GM19467 (cell line): ENCODE measurements at regions not wholly inside any gene's neighbourhood (a gene's known extent, or its start where the extent isn't known, plus 50 kb on each side); places are given as distances from the start of the nearest gene placed in this dataset.

Source experiments
- ATAC-seq: cut with Tn5 transposase; IDR thresholded peaks from one replicate; pipeline ENCODE4 v1.9.1; 2021; ENCODE audit warnings: mild to moderate bottlenecking, moderate library complexity; ENCODE audit not compliant: unreplicated experiment

- no peak for ATAC-seq
Observed at GRCh38 chr10:61159253-61159652, 215.3 kb upstream of the RHOBTB1 start.

GRCh38 chr10:61157182-61157581, 213.2 kb upstream of the RHOBTB1 start:
- ATAC-seq: no peak

DNA sequence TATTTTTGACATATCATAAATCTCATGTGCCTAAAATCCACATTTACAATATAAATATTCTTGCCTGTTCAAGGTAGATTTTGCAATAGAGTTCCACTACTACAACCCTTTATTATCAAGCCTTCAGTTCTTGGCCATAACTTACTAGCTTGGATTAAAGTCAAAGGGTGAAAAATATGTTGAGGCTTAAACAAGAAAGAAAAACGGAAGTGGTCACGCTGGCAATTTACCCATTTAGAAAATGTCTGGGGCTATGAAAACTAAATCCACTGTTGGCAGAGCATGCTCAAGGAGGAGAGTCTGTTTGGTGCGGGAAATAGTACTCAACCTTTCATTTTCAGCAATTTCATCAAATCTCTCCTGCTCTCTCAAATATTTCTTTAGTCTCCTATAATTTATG, 209.8 kb upstream of the RHOBTB1 start:
- ATAC-seq: no peak

- ATAC-seq: no peak
Observed at GRCh38 chr10:61151059-61151458, 207.1 kb upstream of the RHOBTB1 start.

- ATAC-seq: no peak
Observed at GRCh38 chr10:61148451-61148850, 204.5 kb upstream of the RHOBTB1 start.

- ATAC-seq: no peak
Observed at GRCh38 chr10:61142987-61143386, 199.0 kb upstream of the RHOBTB1 start.

- ATAC-seq: no peak
Observed at GRCh38 chr10:61140765-61141392, 196.9 kb upstream of the RHOBTB1 start.

GRCh38 chr10:61139592-61139953, 195.6 kb upstream of the RHOBTB1 start:
- ATAC-seq: no peak

GRCh38 chr10:61138708-61139591, 195.0 kb upstream of the RHOBTB1 start:
- ATAC-seq: no peak

DNA sequence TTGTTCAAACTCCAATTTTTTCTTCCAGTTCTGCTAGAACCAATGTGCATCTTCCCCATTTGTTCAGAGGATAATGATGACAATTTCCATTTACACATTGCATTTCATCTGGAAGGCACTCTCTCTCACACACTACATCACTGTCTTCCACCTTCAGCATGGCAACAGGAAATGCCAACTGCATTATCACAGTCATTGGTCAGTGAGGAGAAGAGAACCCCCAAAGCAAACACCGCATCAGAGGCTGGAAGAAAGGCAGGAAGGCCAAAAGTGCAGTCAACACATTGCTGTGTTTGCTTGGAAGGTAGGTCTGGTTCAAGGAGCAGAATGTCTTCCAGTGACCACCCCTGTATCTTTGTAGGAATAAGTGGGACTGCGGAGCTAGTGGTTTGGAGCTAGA, 192.2 kb upstream of the RHOBTB1 start:
- no peak for ATAC-seq

DNA sequence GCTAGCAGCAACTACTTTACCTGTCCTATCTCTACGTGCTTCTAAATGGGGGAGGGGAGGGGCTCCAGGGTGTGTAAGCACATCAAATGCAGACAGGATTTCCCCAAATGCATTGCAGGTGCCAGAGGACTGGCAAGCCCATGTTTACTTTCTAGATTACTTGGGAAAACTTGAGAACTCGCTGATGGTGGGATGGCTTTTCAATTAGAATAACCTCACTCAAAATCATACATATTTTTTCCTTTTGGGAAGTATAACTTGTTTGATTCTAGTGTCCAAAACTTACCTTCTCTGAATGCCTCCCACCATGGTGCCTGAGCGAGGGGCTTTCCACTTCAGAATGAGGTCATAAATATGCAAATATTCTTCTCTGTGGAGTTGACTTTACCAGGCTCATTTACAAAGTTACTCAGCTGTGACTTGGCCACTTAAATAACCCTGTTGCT, 191.3 kb upstream of the RHOBTB1 start:
- peak; percentile 81 for ATAC-seq

- ATAC-seq: no peak
Observed at GRCh38 chr10:61130366-61130765, 186.4 kb upstream of the RHOBTB1 start.

- no peak for ATAC-seq
Observed at GRCh38 chr10:61128196-61128595, 184.2 kb upstream of the RHOBTB1 start.

DNA sequence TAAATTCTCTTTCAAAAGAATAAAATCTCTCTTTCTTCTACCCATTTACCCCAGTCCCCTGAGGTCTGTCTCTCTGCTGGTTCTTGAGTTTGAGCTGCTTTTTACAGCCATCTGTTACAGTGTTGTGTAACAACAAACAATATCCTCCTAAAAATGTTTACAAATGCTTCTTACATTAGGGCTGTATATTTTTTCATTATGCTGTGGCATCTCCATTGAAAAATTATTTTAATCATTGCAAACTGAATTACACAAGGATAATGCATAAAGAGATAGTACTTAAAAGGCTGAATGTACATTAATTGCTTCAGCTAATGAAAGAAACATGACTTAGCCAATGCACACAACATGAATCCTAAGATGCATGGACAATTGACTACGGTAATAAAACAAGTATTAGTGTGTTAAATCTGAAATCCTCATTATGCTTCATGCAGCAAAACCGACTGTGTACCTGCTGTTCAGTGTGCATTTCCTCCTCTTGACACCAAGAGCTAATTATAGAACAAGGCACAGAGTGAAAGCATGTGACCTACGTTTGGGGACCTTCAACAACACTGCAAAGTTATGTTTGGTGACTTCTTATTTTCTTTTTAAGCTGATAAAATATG, 181.7 kb upstream of the RHOBTB1 start:
- ATAC-seq: no peak

DNA sequence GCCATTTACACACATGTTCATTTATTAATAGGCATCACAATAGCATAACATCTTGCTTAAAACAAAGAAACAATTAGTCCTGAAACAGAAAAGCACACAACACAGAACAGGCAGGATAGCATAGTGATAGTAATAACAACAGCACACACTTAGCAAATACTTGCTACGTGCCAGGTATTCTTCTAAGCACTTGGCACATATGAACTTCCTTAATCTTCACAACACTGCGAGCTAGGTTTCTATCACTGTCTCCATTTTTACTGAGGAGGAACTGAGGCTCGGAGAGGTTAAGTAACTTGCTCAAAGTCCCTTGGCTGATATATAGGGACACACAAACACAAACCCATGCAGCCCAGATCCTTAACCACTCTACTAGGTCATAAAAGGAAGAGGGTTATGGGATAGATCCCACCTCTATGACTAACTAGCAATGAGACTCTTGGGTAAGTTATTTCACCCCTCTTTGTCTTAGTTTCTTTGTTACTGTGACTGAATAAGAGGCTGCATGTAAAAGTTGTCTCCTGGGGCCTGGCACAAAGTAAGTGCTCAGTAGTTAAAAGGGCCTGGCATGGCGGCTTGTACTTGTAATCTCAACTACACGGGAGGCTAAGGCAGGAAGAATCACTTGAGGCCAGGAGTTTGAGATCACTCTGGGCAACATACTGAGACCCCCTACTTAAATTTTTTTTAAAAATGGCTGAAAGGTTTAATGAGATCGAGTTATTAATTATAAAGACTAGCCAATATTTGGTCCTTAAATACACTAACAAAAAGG, 181.0 kb upstream of the RHOBTB1 start:
- no peak for ATAC-seq

GRCh38 chr10:61120805-61121204, 176.8 kb upstream of the RHOBTB1 start:
- ATAC-seq: peak; percentile 61

GRCh38 chr10:61119573-61119972, 175.6 kb upstream of the RHOBTB1 start:
- ATAC-seq: no peak

GRCh38 chr10:61115897-61116296, 171.9 kb upstream of the RHOBTB1 start:
- ATAC-seq: no peak

- no peak for ATAC-seq
Observed at GRCh38 chr10:61112771-61113170, 168.8 kb upstream of the RHOBTB1 start.

- no peak for ATAC-seq
Observed at GRCh38 chr10:61110936-61111335, 167.0 kb upstream of the RHOBTB1 start.

DNA sequence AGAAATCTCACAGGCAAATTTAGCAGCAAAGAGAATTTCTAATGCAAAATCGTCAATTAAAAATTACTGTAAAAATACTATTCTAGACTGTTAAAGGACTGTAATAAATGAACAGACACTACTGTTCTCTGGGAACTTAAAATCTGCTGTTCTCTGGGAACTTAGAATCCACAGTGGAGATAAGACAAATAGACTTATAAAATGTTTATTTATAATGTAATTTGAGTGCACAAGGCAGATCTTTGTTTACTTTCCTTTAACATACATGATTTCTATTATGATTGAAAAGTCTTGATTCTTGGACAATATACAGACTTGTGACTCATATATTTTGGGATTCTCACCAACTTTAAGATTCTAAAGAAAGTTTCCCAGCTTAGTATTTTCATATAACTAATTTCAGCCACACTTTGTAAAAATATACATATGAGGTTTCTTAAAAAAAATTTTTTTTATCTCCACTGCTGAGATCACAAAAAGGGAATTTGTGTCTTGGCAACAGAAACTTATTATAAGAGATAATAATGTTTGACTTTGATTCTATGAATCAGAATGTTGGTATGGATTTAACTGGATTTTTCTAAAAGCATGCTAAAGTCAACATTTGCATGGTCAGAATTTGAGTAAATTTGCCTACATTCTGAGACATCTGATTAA, 166.3 kb upstream of the RHOBTB1 start:
- no peak for ATAC-seq
